ENCODE measurements at regions not wholly inside any gene's neighbourhood (a gene's known extent, or its start where the extent isn't known, plus 50 kb on each side); places are given as distances from the start of the nearest gene placed in this dataset.

- H3K4me3 ChIP-seq (ENCODE audit: low read depth, low read length): no peak overlapping the region
- DNase-seq (ENCODE audit: low read depth): no peak
- no peak for TF ChIP-seq CTCF (IDR thresholded peaks at IDR 0.05; ENCODE audit: insufficient read depth, low read length)
These were observed 193.3 kb upstream of the ZNF717 start for GRCh38 chr3:75978686-75979085.

DNA sequence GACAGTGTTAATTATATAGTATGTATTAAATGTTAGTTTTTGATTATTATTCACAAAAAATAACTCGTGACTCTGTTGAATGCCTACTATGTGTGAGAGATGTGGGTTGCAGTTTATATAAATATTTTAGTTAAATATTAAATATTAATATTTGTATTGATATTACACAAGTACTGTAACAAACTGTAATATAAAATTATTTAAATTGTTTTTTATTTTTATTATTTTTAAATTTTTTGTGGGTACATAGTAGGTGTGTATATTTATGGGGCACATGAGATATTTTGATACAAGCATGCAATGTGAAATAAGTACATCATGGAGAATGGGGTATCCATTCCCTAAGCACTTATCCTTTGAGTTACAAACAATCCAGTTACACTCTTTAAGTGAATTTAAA is 196.1 kb upstream of the ZNF717 start:
- no peak for DNase-seq (ENCODE audit: low read depth)
- TF ChIP-seq CTCF (IDR thresholded peaks at IDR 0.05; ENCODE audit: insufficient read depth, low read length): no peak
- H3K4me3 ChIP-seq (ENCODE audit: low read depth, low read length): no peak overlapping the region

- DNase-seq (ENCODE audit: low read depth): no peak
- no peak overlapping the region for H3K4me3 ChIP-seq (ENCODE audit: low read depth, low read length)
- no peak for TF ChIP-seq CTCF (IDR thresholded peaks at IDR 0.05; ENCODE audit: insufficient read depth, low read length)
These were observed 196.8 kb upstream of the ZNF717 start for GRCh38 chr3:75982151-75982550.

DNA sequence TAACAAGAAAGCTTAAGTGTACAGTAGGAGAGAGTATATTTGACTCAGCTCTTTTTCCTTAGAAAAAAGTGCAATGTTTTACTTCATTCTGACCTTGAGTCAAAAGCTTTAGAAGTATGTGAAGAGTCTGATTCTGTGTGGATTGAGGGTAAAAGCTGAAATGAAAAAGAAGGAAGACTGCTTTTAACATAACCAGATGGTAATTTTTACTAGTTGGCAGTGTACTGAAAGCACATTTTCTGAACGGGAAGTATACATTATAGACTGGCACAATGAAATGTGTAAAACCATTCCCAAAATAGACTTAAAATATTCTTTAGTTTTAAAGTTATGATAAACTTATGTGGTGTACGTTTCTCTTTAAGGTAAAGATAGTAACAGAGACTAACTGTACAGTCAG is 197.8 kb upstream of the ZNF717 start:
- TF ChIP-seq CTCF (IDR thresholded peaks at IDR 0.05; ENCODE audit: insufficient read depth, low read length): no peak
- no peak overlapping the region for H3K4me3 ChIP-seq (ENCODE audit: low read depth, low read length)
- no peak for DNase-seq (ENCODE audit: low read depth)

DNA sequence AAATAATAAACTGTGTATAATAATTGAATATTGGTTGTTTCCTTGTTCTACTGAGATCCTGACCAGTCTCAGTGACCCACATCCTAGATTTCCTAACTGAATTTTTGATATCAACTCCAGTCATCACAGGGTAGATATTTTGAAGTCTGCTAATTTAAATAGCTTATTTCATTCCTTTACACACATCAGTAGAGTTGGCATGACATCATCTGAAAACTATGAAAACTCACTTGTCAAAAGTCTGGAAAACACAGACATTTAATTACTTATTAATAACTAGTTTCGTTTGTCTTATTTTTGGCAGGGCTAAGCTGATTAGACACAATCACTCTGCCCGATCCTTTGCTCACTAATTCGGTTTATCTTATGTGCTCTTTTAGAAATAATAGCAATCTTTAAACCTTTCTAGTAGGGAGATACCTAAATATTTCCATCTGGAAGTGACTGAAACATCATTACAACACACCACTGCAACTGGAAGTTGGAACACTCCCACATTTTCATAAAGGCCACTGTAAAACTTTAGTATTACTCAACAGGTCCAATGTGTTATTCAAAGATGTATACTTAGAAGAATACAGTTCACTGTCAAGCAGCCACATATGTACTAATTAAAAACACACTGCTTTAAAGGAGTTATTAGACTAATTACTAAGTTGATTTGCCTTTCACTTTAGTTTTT is 198.4 kb upstream of the ZNF717 start:
- H3K4me3 ChIP-seq (ENCODE audit: low read depth, low read length): no peak overlapping the region
- no peak for DNase-seq (ENCODE audit: low read depth)
- no peak for TF ChIP-seq CTCF (IDR thresholded peaks at IDR 0.05; ENCODE audit: insufficient read depth, low read length)

- no peak for TF ChIP-seq CTCF (IDR thresholded peaks at IDR 0.05; ENCODE audit: insufficient read depth, low read length)
- H3K4me3 ChIP-seq (ENCODE audit: low read depth, low read length): no peak overlapping the region
- DNase-seq (ENCODE audit: low read depth): no peak
These were observed 200.1 kb upstream of the ZNF717 start for GRCh38 chr3:75985432-75985831.

GRCh38 chr3:76010252-76010651 is 224.9 kb upstream of the ZNF717 start:
- DNase-seq (ENCODE audit: low read depth): no peak
- H3K4me3 ChIP-seq (ENCODE audit: low read depth, low read length): no peak overlapping the region
- TF ChIP-seq CTCF (IDR thresholded peaks at IDR 0.05; ENCODE audit: insufficient read depth, low read length): no peak

Data from fibroblast of the aortic adventitia (primary cell).